Adrenal gland (tissue), 5 donors: ENCODE measurements at regions not wholly inside any gene's neighbourhood (a gene's known extent, or its start where the extent isn't known, plus 50 kb on each side); places are given as distances from the start of the nearest gene placed in this dataset.

Experiments
- CTCF ChIP-seq, 6 experiments: fragments of 450-650 bp in 4 of 6; fragments of 200-600 bp in 2 of 6; sonication (generic) in 1 of 6; IDR thresholded peaks; 1 replicate in 5 of 6; 2 replicates in 1 of 6; pipeline versions ENCODE4 v1.5.1 to v1.8.0; 2016 to 2021; ENCODE audit warnings: antibody characterized with exemption in 6 of 6, mild to moderate bottlenecking in 2 of 6, moderate library complexity in 1 of 6
- POLR2A ChIP-seq, 2 donors: fragments of 450-650 bp; IDR thresholded peaks; one replicate each; pipeline ENCODE4 v1.6.1; 2017; ENCODE audit warnings: antibody characterized with exemption in 2 of 2, mild to moderate bottlenecking in 2 of 2, moderate library complexity in 1 of 2
- donor health status: DM: no; HTN: no; CAD: no.

GRCh38 chr16:65289022-65289421 lies 167.2 kb upstream of the CDH11 start:
- TF ChIP-seq CTCF (IDR thresholded peaks at IDR 0.05) (no peak), POLR2A (IDR thresholded peaks at IDR 0.05) (no peak)
